Activated CD4-positive, alpha-beta T cell treated with anti-CD3 and anti-CD28 coated beads, Interleukin-2, amount 10 ng/mL, durations not matched to agents 24 days and 14 days (primary cell): ENCODE measurements at regions not wholly inside any gene's neighbourhood (a gene's known extent, or its start where the extent isn't known, plus 50 kb on each side); places are given as distances from the start of the nearest gene placed in this dataset.
"Not testable (repeated sequence)": the region's sequence is repeated elsewhere in the genome, so short reads cannot be mapped to it uniquely, and the experiment has no call there.

Experiments
- DNase-seq: peaks from one replicate; pipeline ENCODE4 v3.0.0; 2022
- H3K27ac Mint-ChIP-seq: one replicate; pipeline ENCODE4 v1.8.0; 2022; ENCODE audit warnings: mild to moderate bottlenecking, mixed read lengths
- H3K27me3 Mint-ChIP-seq: one replicate; pipeline ENCODE4 v1.8.0; 2022; ENCODE audit warnings: mixed read lengths
- H3K36me3 Mint-ChIP-seq: one replicate; pipeline ENCODE4 v1.8.0; 2022; ENCODE audit warnings: low read depth, mild to moderate bottlenecking, mixed read lengths
- H3K4me1 Mint-ChIP-seq: one replicate; pipeline ENCODE4 v1.8.0; 2021; ENCODE audit warnings: mixed read lengths
- H3K4me3 Mint-ChIP-seq: one replicate; pipeline ENCODE4 v1.8.0; 2022; ENCODE audit warnings: mild to moderate bottlenecking, moderate library complexity, mixed read lengths
- H3K9me3 Mint-ChIP-seq: one replicate; pipeline ENCODE4 v1.8.0; 2021; ENCODE audit warnings: mixed read lengths
- intact Hi-C: fragments of 100-400 bp; cut with micrococcal nuclease; formaldehyde crosslinking; loops from one replicate; pipeline ENCODE4 v1.15.1; 2023

DNA sequence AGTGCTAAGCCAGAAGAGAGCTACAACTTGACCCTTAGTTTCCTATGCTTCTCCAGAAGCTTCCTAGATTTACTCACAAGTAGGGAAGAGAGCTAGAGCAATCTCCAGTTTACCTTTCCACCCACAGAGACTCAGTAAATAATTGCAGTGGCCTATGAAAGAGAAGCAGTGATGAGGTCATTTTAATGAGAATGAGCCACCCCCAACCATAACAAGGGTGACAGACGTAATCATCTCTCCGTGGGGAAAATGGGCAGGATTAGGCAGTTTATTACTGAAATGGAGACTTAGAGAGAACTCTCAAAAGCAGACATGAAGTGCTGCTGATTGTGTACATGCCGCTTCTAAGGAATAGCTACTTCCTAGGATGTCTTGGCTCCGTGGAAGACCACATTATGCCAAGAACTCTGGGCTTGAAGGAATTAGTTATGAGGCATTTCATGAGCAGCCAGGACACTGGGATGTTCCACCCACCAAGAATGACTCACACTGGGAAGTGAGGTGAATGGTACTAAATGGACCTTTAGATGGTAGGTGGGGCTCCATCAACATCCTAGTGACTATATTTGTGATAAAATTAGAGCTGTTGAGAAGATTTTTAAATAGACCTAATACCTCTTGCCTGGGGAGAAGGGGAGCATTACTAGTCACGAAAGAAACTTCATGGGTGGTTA lies 160.9 kb downstream of the EDEM1 start:
- Mint-ChIP-seq H3K9me3 (peaks cover 5% of the 10 kb centered on the region), H3K27me3 (peaks cover 4% of the 10 kb centered on the region), H3K4me3 (no peak overlapping the region), H3K4me1 (no peaks in the 10 kb centered on the region), H3K27ac (no peak overlapping the region), H3K36me3 (no peaks in the 10 kb centered on the region)
- DNase-seq, result no peak
- intact Hi-C loops, result no loop called here

DNA sequence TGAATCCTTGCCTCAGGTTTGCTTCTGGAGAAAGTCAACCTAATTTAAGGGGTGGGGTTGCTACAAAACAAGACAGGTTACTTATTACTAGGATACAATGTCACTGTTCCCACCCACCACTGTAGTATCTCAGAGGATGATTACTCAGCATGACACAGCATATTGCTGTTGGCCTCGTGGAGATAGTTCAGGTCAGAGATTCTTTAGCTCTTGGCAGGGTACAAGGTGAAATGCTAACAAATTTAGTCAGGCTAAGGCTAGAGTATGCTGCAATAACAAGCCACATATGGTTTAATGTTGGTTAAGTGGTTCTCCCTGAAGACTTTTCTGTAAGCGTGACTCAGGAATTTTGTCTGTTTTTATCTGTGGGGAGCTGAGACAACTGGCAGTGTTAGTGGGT lies 161.8 kb downstream of the EDEM1 start:
- peaks cover 5% of the 10 kb centered on the region for H3K9me3 Mint-ChIP-seq
- DNase-seq, result no peak
- no peaks in the 10 kb centered on the region for H3K4me1 Mint-ChIP-seq
- no peak overlapping the region for H3K4me3 Mint-ChIP-seq
- intact Hi-C loops, result no loop called here
- peaks cover 4% of the 10 kb centered on the region for H3K27me3 Mint-ChIP-seq
- H3K27ac Mint-ChIP-seq, result no peak overlapping the region
- H3K36me3 Mint-ChIP-seq, result no peaks in the 10 kb centered on the region

DNA sequence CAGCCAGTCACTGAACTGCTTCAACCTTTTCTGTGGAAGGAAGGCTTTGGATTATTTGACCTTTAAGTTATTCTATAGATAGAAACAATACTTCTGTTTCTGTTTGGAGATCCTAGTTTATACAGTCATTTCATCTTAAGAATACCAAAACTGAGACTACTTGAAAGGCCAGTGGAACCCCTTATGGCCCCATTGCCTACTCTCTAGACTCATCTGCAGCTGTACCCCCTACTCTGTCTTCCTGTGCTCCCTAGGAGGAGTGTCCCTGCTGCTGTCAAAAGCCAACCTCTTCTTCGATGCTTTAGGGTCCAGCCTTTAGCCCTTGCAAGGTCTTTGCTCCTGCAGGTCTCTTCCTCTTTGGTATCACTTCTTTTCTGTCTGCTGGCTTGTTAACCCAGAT lies 169.6 kb downstream of the EDEM1 start:
- no peak overlapping the region for H3K4me3 Mint-ChIP-seq
- H3K36me3 Mint-ChIP-seq, result no peaks in the 10 kb centered on the region
- intact Hi-C loops, result no loop called here
- H3K27me3 Mint-ChIP-seq, result no peaks in the 10 kb centered on the region
- H3K4me1 Mint-ChIP-seq, result no peaks in the 10 kb centered on the region
- no peak overlapping the region for H3K27ac Mint-ChIP-seq
- DNase-seq, result no peak
- peaks cover 5% of the 10 kb centered on the region for H3K9me3 Mint-ChIP-seq

DNA sequence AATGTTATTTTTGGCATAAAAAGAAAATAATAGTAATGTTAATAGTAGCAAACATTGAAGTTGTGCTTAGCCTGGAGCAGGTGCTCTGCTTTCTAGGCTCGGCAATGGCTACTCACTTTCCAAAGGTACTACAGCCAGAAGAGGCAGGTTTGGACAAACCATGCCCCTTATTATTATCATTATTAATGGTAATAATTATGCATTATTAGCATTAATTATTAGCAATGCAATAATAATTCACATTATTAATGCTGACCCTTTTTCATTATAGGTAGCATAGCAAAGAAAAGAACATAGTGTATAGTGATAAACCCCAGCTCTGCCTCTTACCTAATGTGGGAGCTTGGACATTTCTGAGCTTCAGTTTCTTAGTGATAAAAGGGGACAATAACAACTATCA lies 171.4 kb downstream of the EDEM1 start:
- no peak overlapping the region for H3K4me3 Mint-ChIP-seq
- intact Hi-C loops, result no loop called here
- H3K9me3 Mint-ChIP-seq, result peaks cover 5% of the 10 kb centered on the region
- no peaks in the 10 kb centered on the region for H3K36me3 Mint-ChIP-seq
- DNase-seq, result no peak
- H3K27me3 Mint-ChIP-seq, result no peaks in the 10 kb centered on the region
- no peak overlapping the region for H3K27ac Mint-ChIP-seq
- H3K4me1 Mint-ChIP-seq, result no peaks in the 10 kb centered on the region

DNA sequence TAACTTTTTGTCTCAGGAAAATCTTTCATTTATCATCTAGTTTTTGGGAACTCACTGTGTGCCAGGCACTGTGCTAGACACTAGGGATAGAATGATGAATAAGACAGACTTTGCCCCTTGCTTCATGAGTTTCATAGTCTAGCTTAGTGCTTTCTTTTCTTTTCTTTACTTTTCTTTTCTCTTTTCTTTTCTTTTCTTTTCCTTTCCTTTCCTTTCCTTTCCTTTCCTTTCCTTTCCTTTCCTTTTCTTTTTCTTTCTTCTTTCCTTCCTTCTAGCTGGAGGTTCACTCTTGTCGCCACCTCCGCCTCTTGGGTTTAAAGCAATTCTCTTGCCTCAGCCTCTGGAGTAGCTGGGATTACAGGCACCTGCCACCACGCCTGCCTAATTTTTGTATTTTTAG lies 172.9 kb downstream of the EDEM1 start:
- Mint-ChIP-seq H3K9me3 (peaks cover 5% of the 10 kb centered on the region), H3K4me3 (no peak overlapping the region), H3K27me3 (no peaks in the 10 kb centered on the region), H3K36me3 (no peaks in the 10 kb centered on the region), H3K27ac (no peak overlapping the region), H3K4me1 (no peaks in the 10 kb centered on the region)
- intact Hi-C loops, result no loop called here
- DNase-seq, result no peak

DNA sequence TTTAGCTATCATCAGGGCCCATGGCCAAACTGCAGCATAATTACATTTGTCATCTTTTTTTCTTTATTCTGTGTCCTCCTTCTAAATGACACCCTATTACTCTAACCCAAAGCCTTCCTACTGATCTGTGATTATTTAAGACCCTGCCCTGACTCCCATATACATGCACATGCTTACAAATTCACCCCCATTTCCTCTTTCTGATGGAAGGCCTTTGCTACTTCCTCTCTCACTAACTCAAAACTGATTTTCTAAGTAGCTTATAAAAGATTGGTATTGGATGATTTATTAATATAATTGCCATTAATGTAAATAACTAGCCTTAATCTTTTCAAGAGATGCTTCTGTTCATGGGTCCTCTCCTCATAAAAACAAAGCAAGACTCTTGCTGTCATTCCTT lies 179.2 kb downstream of the EDEM1 start:
- no peaks in the 10 kb centered on the region for H3K36me3 Mint-ChIP-seq
- H3K4me1 Mint-ChIP-seq, result no peaks in the 10 kb centered on the region
- no peak overlapping the region for H3K27ac Mint-ChIP-seq
- intact Hi-C loops, result no loop called here
- no peaks in the 10 kb centered on the region for H3K9me3 Mint-ChIP-seq
- H3K27me3 Mint-ChIP-seq, result no peaks in the 10 kb centered on the region
- H3K4me3 Mint-ChIP-seq, result no peak overlapping the region
- DNase-seq, result no peak

DNA sequence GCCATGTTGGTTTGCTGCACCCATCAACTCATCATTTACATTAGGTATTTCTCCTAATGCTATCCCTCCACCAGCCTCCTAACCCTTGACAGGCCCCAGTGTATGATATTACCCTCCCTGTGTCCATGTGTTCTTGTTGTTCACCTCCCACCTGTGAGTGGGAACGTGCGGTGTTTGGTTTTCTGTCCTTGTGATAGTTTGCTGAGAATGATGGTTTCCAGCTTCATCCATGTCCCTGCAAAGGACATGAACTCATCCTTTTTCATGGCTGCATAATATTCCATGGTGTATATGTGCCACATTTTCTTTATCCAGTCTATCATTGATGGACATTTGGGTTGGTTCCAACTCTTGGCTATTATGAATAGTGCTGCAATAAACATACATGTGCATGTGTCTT lies 184.0 kb downstream of the EDEM1 start:
- intact Hi-C loops, result not testable (repeated sequence)

DNA sequence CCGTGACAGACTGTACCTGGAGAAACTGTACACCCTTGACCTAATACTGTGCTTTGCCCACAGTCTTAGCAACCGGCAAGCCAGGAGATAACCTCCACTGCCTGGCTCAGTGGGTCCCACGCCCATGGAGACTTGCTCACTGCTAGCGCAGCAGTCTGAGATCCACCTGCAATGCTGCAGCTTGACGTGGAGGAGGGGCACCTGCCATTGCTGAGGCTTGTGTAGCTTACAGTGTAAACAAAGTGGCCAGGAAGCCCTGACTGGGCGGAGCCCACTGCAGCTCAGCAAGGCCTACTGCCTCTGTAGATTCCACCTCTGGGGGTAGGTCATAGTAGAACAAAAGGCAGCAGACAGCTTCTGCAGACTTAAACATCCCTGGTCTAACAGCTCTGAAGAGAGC lies 189.3 kb downstream of the EDEM1 start:
- H3K4me1 Mint-ChIP-seq, result no peaks in the 10 kb centered on the region
- H3K9me3 Mint-ChIP-seq, result peaks cover 4% of the 10 kb centered on the region
- no peak overlapping the region for H3K27ac Mint-ChIP-seq
- no peaks in the 10 kb centered on the region for H3K36me3 Mint-ChIP-seq
- H3K27me3 Mint-ChIP-seq, result peaks cover 3% of the 10 kb centered on the region
- intact Hi-C loops, result no loop called here
- no peak for DNase-seq
- H3K4me3 Mint-ChIP-seq, result no peak overlapping the region

More for the DNA sequence above, 184.0 kb downstream of the EDEM1 start:
- H3K9me3 Mint-ChIP-seq, H3K27ac Mint-ChIP-seq, H3K36me3 Mint-ChIP-seq, H3K27me3 Mint-ChIP-seq, H3K4me3 Mint-ChIP-seq, DNase-seq, H3K4me1 Mint-ChIP-seq: not testable (repeated sequence)

DNA sequence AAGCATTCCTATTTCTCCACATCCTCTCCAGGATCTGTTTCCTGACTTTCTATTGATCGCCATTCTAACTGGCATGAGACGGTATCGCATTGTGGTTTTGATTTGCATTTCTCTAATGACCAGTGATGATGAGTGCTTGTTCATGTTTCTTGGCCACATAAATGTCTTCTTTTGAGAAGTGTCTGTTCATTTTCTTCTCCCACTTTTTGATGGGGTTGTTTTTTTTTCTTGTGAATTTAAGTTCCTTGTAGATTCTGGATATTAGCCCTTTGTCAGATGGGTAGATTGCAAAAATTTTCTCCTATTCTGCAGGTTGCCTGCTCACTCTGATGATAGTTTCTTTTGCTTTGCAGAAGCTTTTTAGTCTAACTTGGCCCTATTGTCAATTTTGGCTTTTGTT lies 191.8 kb downstream of the EDEM1 start:
- H3K9me3 Mint-ChIP-seq, DNase-seq, intact Hi-C loops, H3K4me3 Mint-ChIP-seq, H3K27ac Mint-ChIP-seq, H3K36me3 Mint-ChIP-seq, H3K27me3 Mint-ChIP-seq, H3K4me1 Mint-ChIP-seq: not testable (repeated sequence)

DNA sequence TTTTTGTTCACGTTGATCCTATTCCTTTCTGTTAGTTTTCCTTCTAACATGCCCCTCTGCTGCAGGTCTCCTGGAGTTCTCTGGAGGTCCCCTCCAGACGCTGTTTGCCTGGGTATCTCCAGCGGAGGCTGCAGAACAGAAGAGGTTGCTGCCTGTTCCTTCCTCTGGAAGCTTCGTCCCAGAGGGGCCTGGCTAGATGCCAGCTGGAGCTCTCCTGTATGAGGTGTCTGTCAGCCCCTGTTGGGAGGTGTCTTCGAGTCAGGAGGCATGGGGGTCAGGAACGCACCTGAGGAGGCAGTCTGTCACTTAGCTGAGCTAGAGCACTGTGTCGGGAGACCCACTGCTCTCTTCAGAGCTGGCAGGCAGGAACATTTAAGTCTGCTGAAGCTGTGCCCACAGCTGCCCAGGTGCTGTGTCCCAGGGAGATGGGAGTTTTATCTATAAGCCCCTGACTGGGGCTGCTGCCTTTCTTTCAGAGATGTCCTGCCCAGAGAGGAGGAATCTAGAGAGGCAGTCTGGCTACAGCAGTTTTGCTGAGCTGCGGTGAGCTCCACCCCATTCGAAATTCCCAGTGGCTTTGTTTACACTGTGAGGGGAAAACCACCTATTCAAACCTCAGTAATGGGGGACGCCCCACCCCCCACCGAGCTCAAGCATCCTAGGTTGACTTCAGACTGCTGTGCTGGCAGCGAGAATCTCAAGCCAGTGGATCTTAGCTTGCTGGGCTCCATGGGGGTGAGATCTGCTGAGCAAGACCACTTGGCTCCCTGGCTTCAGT lies 196.2 kb downstream of the EDEM1 start:
- H3K4me3 Mint-ChIP-seq, H3K9me3 Mint-ChIP-seq, H3K27ac Mint-ChIP-seq, H3K27me3 Mint-ChIP-seq, DNase-seq, H3K4me1 Mint-ChIP-seq, intact Hi-C loops, H3K36me3 Mint-ChIP-seq: not testable (repeated sequence)

DNA sequence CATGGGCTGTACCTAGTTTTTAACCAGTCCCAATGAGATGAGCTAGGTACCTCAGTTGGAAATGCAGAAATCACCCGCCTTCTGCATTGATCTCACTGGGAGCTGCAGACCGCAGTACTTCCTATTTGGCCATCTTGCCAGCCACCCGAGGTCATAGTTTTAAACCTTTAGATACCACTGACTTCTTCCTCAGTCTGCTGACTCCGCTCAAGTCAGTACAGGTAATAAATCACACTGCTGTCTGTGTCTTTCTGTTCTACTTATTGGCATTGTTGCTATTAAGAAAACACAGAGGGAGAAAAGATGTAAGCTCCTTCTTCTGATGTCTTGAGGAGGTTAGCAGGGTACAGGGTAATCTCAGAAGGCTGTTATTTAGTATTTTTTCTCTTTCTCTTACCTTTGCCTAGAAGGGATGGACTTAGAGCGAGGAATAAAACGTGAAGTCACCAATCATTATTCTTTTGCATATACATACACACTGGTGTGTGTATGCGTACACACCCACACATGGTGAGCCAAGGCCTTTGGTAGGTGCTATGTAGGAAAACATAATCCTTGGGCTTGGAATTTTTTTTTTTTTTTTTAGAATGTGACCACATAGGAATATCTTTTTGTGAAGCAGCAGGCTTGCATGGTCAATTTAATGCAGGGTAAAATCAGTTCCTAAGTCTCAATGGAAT lies 197.2 kb downstream of the EDEM1 start:
- no peak for DNase-seq
- H3K27me3 Mint-ChIP-seq, result peaks cover 5% of the 10 kb centered on the region
- intact Hi-C loops, result no loop called here
- H3K4me1 Mint-ChIP-seq, result no peaks in the 10 kb centered on the region
- H3K9me3 Mint-ChIP-seq, result peaks cover 4% of the 10 kb centered on the region
- no peak overlapping the region for H3K4me3 Mint-ChIP-seq
- no peaks in the 10 kb centered on the region for H3K36me3 Mint-ChIP-seq
- H3K27ac Mint-ChIP-seq, result no peak overlapping the region

DNA sequence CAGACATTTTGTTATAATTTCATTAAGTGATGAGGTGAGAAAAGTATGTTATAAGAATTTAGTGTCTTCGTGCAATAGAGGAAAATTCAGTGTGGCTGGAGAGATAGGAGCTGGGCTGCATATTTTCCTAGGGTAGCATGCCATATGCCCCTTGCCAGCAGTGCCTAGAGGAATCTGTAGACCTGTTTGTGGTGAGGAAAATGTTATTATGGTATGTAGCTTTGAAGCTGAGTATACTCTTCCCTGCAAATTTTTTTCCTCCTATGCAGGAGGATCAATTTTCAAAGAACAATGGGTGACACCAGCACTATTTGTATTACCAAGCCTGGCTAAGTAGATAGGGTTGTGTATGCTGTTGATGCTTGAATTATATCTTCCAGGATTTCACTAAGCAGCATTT lies 200.6 kb downstream of the EDEM1 start:
- H3K27ac Mint-ChIP-seq, result no peak overlapping the region

DNA sequence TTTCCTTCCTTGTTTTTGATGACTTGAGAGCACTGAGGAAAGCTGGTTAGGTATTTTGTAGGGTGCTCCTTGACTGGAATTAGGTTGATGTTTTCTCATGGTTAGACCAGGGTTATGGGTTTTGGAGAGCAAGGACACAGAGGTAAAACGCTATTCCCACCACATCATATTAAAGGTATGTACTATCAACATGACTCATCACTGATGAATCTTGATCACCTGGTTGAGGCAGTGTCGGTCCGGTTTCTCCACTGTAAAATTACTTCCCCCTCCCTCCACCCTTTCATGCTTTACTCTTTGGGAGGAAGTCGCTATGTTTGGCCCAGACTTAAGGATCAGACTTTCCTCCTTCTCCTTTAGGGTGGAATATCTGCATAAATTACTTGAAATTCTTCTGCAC lies 201.6 kb downstream of the EDEM1 start:
- H3K27me3 Mint-ChIP-seq, result peaks cover 2% of the 10 kb centered on the region
- DNase-seq, result no peak
- no peaks in the 10 kb centered on the region for H3K9me3 Mint-ChIP-seq
- intact Hi-C loops, result no loop called here
- no peaks in the 10 kb centered on the region for H3K4me1 Mint-ChIP-seq
- no peaks in the 10 kb centered on the region for H3K36me3 Mint-ChIP-seq
- H3K4me3 Mint-ChIP-seq, result no peak overlapping the region
- H3K27ac Mint-ChIP-seq, result no peak overlapping the region

More for the DNA sequence above, 200.6 kb downstream of the EDEM1 start:
- DNase-seq, result no peak
- no peaks in the 10 kb centered on the region for H3K9me3 Mint-ChIP-seq
- intact Hi-C loops, result no loop called here
- H3K4me3 Mint-ChIP-seq, result no peak overlapping the region
- no peaks in the 10 kb centered on the region for H3K4me1 Mint-ChIP-seq
- peaks cover 2% of the 10 kb centered on the region for H3K27me3 Mint-ChIP-seq
- no peaks in the 10 kb centered on the region for H3K36me3 Mint-ChIP-seq

DNA sequence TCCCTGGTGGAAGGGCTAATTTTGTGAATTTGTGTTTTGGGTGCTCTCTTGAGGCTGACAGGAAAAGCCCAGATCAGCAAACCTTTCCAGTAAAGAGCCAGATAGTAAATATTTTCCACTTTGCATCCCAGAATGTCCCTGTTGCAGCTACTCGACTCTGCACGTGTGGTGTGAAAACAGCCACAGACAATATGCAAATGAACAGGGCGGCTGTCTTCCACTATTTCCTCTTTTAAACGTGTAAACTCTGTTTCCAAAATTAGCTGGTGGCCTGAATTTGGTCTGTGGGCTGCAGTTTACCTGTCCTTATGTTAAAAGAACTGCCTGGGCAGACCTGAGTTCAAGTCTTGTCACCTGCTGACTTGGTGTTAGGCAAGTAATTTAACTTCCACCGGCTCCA lies 202.7 kb downstream of the EDEM1 start:
- H3K9me3 Mint-ChIP-seq, result no peaks in the 10 kb centered on the region
- H3K4me1 Mint-ChIP-seq, result no peaks in the 10 kb centered on the region
- intact Hi-C loops, result no loop called here
- no peak for DNase-seq
- no peaks in the 10 kb centered on the region for H3K36me3 Mint-ChIP-seq
- no peak overlapping the region for H3K27ac Mint-ChIP-seq
- H3K4me3 Mint-ChIP-seq, result no peak overlapping the region
- H3K27me3 Mint-ChIP-seq, result peaks cover 2% of the 10 kb centered on the region
